B cell (primary cell): ENCODE measurements at regions not wholly inside any gene's neighbourhood (a gene's known extent, or its start where the extent isn't known, plus 50 kb on each side); places are given as distances from the start of the nearest gene placed in this dataset.

ENCODE experiments used
- ATAC-seq: fragments of 200-7000 bp; cut with Tn5 transposase; one replicate; pipeline ENCODE4 v1.10.0; 2021; ENCODE audit warnings: low read depth, mild to moderate bottlenecking, moderate number of reproducible peaks, moderate library complexity
- CTCF ChIA-PET: fragments of 350-600 bp; sonication (Branson Sonifier 250); formaldehyde crosslinking; loops from one replicate; lab custom pipeline; 2021; ENCODE audit warnings: antibody characterized with exemption, inconsistent platforms; lab: Charles Lee
- POLR2A ChIA-PET: fragments of 350-600 bp; sonication (Branson Sonifier 250); formaldehyde crosslinking; loops from one replicate; lab custom pipeline; 2021; ENCODE audit warnings: antibody characterized with exemption; lab: Charles Lee
- DNase-seq: peaks from one replicate; pipeline ENCODE4 v3.0.0; 2013
- H2AFZ ChIP-seq: 2 replicates; pipeline ENCODE4 v1.6.1; 2012; ENCODE audit warnings: mild to moderate bottlenecking, low read depth, low read length; ENCODE audit not compliant: insufficient read depth, poor library complexity, severe bottlenecking
- H3K27ac ChIP-seq, 2 donors: 1 replicate in 1 of 2; 2 replicates in 1 of 2; pipeline ENCODE4 v1.5.1; 2012 to 2013; ENCODE audit warnings: low read length in 2 of 2, mild to moderate bottlenecking in 2 of 2, moderate library complexity in 1 of 2
- H3K27me3 ChIP-seq, 4 experiments: fragments of 200-600 bp in 1 of 4; sonication (generic) in 1 of 4; replicated peaks in 1 of 4; 1 replicate in 2 of 4; 2 replicates in 2 of 4; pipeline versions ENCODE4 v1.6.1 to v1.7.0; 2013 to 2016; ENCODE audit warnings: low read length in 3 of 4, mild to moderate bottlenecking in 2 of 4, mixed read lengths in 1 of 4, moderate library complexity in 1 of 4; ENCODE audit not compliant: insufficient read depth in 4 of 4, control insufficient read depth in 3 of 4; ENCODE audit errors: control extremely low read depth in 1 of 4
- H3K36me3 ChIP-seq, 2 experiments: replicated peaks in 1 of 2; 1 replicate in 1 of 2; 2 replicates in 1 of 2; pipeline versions ENCODE4 v1.6.1 to v1.7.1; 2013; ENCODE audit warnings: low read length in 1 of 2; ENCODE audit not compliant: insufficient read depth in 2 of 2, control insufficient read depth in 1 of 2; ENCODE audit errors: control extremely low read depth in 1 of 2, extremely low read depth in 1 of 2
- H3K4me1 ChIP-seq, 2 donors: fragments of 200-600 bp in 1 of 2; sonication (generic) in 1 of 2; 1 replicate in 1 of 2; 2 replicates in 1 of 2; pipeline versions ENCODE4 v1.5.1 to v1.6.1; 2013 to 2017; ENCODE audit warnings: low read length in 2 of 2; ENCODE audit not compliant: control insufficient read depth in 2 of 2, insufficient read depth in 2 of 2
- H3K4me2 ChIP-seq: replicated peaks from 2 replicates; pipeline ENCODE3; 2012; ENCODE audit warnings: mild to moderate bottlenecking, low read depth, low read length; ENCODE audit not compliant: poor library complexity, severe bottlenecking
- H3K4me3 ChIP-seq, 5 experiments: fragments of 200-600 bp in 1 of 5; sonication (generic) in 1 of 5; 1 replicate in 3 of 5; 2 replicates in 2 of 5; pipeline versions ENCODE4 v1.5.1 to v1.7.0; 2011 to 2016; ENCODE audit warnings: low read length in 4 of 5, mild to moderate bottlenecking in 4 of 5, low read depth in 2 of 5, control low read depth in 1 of 5, moderate library complexity in 1 of 5; ENCODE audit not compliant: insufficient read depth in 1 of 5; ENCODE audit errors: control extremely low read depth in 1 of 5, extremely low read depth in 1 of 5
- H3K79me2 ChIP-seq: fragments of 200-600 bp; sonication (generic); one replicate; pipeline ENCODE4 v1.6.0; 2016; ENCODE audit warnings: low read length; ENCODE audit not compliant: control insufficient read depth, insufficient read depth
- H3K9ac ChIP-seq: fragments of 200-600 bp; sonication (generic); 2 replicates; pipeline ENCODE4 v1.6.1; 2017; ENCODE audit warnings: mild to moderate bottlenecking, low read length, moderate library complexity
- H3K9me3 ChIP-seq, 3 donors: one replicate each; pipeline versions ENCODE4 v1.6.1 to v1.7.1; 2013; ENCODE audit warnings: low read length in 2 of 3; ENCODE audit not compliant: control insufficient read depth in 2 of 3, insufficient read depth in 1 of 3; ENCODE audit errors: control extremely low read depth in 1 of 3
- H4K20me1 ChIP-seq: 2 replicates; pipeline ENCODE4 v1.6.0; 2012; ENCODE audit warnings: mild to moderate bottlenecking, low read length; ENCODE audit not compliant: insufficient read depth, control insufficient read depth, poor library complexity, severe bottlenecking
- H3K27ac Mint-ChIP-seq: one replicate; pipeline ENCODE4 v1.8.0; 2021; ENCODE audit warnings: mixed read lengths
- H3K27me3 Mint-ChIP-seq: one replicate; pipeline ENCODE4 v1.8.0; 2021; ENCODE audit warnings: mixed read lengths
- H3K4me1 Mint-ChIP-seq: one replicate; pipeline ENCODE4 v1.8.0; 2021; ENCODE audit warnings: mixed read lengths
- H3K4me3 Mint-ChIP-seq: one replicate; pipeline ENCODE4 v1.8.0; 2021; ENCODE audit warnings: mixed read lengths
- H3K9me3 Mint-ChIP-seq: one replicate; pipeline ENCODE4 v1.8.0; 2022; ENCODE audit warnings: mixed read lengths; ENCODE audit not compliant: insufficient read depth
- CTCF ChIP-seq: fragments of 200-600 bp; IDR thresholded peaks from one replicate; pipeline ENCODE4 v1.8.0; 2022; ENCODE audit warnings: antibody characterized with exemption, mild to moderate bottlenecking
- EZH2 ChIP-seq: IDR thresholded peaks from 2 replicates; pipeline ENCODE4 v1.6.1; 2012; ENCODE audit warnings: borderline replicate concordance, low read depth, mild to moderate bottlenecking, moderate library complexity, low read length; ENCODE audit not compliant: insufficient read depth, poor library complexity, severe bottlenecking
- WGBS: methylation state at CpG from one replicate; pipeline ENCODE4 v1.1.5; 2013; ENCODE audit warnings: missing lambda C conversion rate; ENCODE audit not compliant: insufficient coverage; 5-methylcytosine and 5-hydroxymethylcytosine counted together
- intact Hi-C: fragments of 100-400 bp; cut with micrococcal nuclease; formaldehyde crosslinking; loops from one replicate; pipeline ENCODE4 v1.10.0; 2022

GRCh38 chr3:135860761-135861160 lies 104.8 kb upstream of the PPP2R3A start:
- Mint-ChIP-seq H3K4me3 (no peak overlapping the region), H3K9me3 (no peaks in the 10 kb centered on the region), H3K4me1 (no peaks in the 10 kb centered on the region), H3K27ac (no peak overlapping the region), H3K27me3 (no peaks in the 10 kb centered on the region)
- Histone ChIP-seq H4K20me1 (no peaks in the 10 kb centered on the region), H3K9ac (no peak overlapping the region), H2AFZ (no peak overlapping the region), H3K27ac (no peak overlapping the region), H3K36me3 (no peaks in the 10 kb centered on the region), H3K79me2 (no peaks in the 10 kb centered on the region), H3K4me2 (no peak overlapping the region), H3K4me1 (no peaks in the 10 kb centered on the region), H3K9me3 (no peaks in the 10 kb centered on the region), H3K4me3 (no peak overlapping the region), H3K27me3 (no peaks in the 10 kb centered on the region)
- WGBS, result 75% methylated on average over 1 of the region's 2 CpGs
- TF ChIP-seq CTCF (no peak), EZH2 (no peak)
- ATAC-seq, result no peak
- intact Hi-C loops, result no loop called here
- ChIA-PET POLR2A (no interaction called here), CTCF (no interaction called here)
- DNase-seq, result no peak

GRCh38 chr3:135862361-135862760 lies 103.2 kb upstream of the PPP2R3A start:
- Histone ChIP-seq H4K20me1 (no peaks in the 10 kb centered on the region), H3K79me2 (no peaks in the 10 kb centered on the region), H3K27ac (no peak overlapping the region), H3K9me3 (peaks cover 0 to 2% (median 0%) of the 10 kb centered on the region in 3 donors), H2AFZ (no peak overlapping the region), H3K4me1 (no peaks in the 10 kb centered on the region), H3K36me3 (no peaks in the 10 kb centered on the region), H3K27me3 (peaks cover 0 to 2% (median 0%) of the 10 kb centered on the region in 4 experiments), H3K9ac (no peak overlapping the region), H3K4me3 (no peak overlapping the region), H3K4me2 (no peak overlapping the region)
- Mint-ChIP-seq H3K27me3 (no peaks in the 10 kb centered on the region), H3K4me3 (no peak overlapping the region), H3K9me3 (no peaks in the 10 kb centered on the region), H3K27ac (no peak overlapping the region), H3K4me1 (no peaks in the 10 kb centered on the region)
- ATAC-seq (no peak), DNase-seq (no peak)
- ChIA-PET POLR2A (no interaction called here), CTCF (no interaction called here)
- no CpG with 5 or more reads among the region's 1 CpG for WGBS
- TF ChIP-seq EZH2 (no peak), CTCF (no peak)
- intact Hi-C loops, result no loop called here
